Muscle of leg (tissue), 3 donors: ENCODE measurements at regions not wholly inside any gene's neighbourhood (a gene's known extent, or its start where the extent isn't known, plus 50 kb on each side); places are given as distances from the start of the nearest gene placed in this dataset.

Experiments
- DNase-seq: peaks from one replicate; pipeline ENCODE4 v3.0.0; 2013
- H3K27ac ChIP-seq: one replicate; pipeline ENCODE4 v1.5.1; 2013; ENCODE audit warnings: mild to moderate bottlenecking, low read length, control low read depth
- H3K27me3 ChIP-seq: one replicate; pipeline ENCODE4 v1.6.1; 2013; ENCODE audit warnings: low read length; ENCODE audit not compliant: control insufficient read depth, insufficient read depth
- H3K36me3 ChIP-seq: one replicate; pipeline ENCODE4 v1.6.1; 2013; ENCODE audit warnings: low read length; ENCODE audit not compliant: control insufficient read depth, insufficient read depth
- H3K4me1 ChIP-seq: one replicate; pipeline ENCODE4 v1.6.1; 2013; ENCODE audit warnings: low read length; ENCODE audit not compliant: control insufficient read depth, insufficient read depth
- H3K4me3 ChIP-seq: one replicate; pipeline ENCODE4 v1.5.1; 2013; ENCODE audit warnings: low read length, control low read depth
- H3K9me3 ChIP-seq: replicated peaks from 2 replicates; pipeline ENCODE4 v1.6.1; 2013; ENCODE audit warnings: low read depth, low read length; ENCODE audit not compliant: control insufficient read depth
- WGBS: methylation state at CpG from one replicate; pipeline ENCODE4 v1.1.5; 2013; ENCODE audit warnings: missing lambda C conversion rate; ENCODE audit not compliant: insufficient coverage; 5-methylcytosine and 5-hydroxymethylcytosine counted together

DNA sequence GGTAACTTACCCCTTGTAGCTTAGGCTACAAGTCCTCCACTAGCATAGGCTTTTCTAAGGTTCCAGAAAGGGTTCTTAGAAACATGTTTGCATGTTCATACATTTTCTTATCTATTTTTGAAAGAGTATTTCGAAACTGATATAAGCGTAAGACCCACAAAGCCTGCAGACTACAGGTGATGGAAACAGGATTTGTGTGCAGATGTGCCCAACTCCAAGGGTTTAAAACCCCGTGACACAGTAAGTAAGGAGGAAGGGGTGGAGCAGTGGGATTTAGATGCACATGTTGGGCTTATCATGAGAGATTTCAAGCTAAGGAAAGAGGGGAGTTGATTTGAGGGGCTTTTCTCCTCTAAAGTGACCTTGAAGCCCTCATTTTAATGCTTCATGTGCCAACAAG is 164.7 kb downstream of the LTN1 start:
- WGBS = 61% methylated on average over 2 of the region's 3 CpGs
- H3K9me3 ChIP-seq = no peaks in the 10 kb centered on the region
- no peaks in the 10 kb centered on the region for H3K36me3 ChIP-seq
- no peaks in the 10 kb centered on the region for H3K27me3 ChIP-seq
- H3K4me3 ChIP-seq = no peak overlapping the region
- no peak for DNase-seq
- peaks cover under 1% of the 10 kb centered on the region for H3K4me1 ChIP-seq
- H3K27ac ChIP-seq = no peak overlapping the region

DNA sequence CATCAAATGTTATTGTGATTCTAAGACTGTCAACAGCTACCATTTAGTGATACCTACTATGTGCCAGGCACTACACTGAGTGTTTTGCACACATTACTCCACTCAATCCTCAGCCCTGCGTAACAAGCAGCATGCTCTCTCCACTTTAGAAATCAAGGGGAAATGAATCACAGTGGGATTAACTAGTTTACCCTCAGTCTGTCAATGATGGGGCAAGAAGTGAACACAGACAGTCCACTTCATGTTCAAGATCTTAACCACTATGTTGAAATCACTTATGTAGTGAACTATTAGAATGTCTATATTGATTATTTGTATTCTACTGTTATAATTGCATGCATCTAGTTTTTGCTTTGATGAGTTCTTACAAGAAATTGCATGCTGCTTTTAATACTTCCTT is 165.3 kb downstream of the LTN1 start:
- Histone ChIP-seq H3K36me3 (no peaks in the 10 kb centered on the region), H3K9me3 (no peaks in the 10 kb centered on the region), H3K4me1 (peaks cover 2% of the 10 kb centered on the region), H3K27me3 (no peaks in the 10 kb centered on the region), H3K4me3 (no peak overlapping the region), H3K27ac (no peak overlapping the region)
- WGBS = no CpG with 5 or more reads among the region's 1 CpG
- no peak for DNase-seq

DNA sequence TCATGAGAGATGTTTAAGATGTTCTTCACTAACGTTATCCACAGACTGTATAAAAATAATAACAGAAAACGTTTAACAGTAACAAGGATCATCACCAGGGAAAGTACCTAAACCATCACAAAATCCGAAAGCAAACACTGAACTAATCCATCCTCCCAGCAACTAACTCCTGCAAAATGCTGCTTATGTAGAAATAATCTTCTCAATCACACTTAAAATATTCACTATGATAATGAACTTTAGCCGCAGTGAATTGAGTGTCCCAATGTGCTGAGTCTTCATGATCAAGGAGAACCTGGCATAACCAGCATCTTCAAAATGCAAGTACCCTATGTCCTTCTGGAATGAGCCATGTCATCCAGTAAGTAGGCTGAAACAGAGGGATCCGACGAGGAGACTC is 166.1 kb downstream of the LTN1 start:
- no peaks in the 10 kb centered on the region for H3K9me3 ChIP-seq
- no peak overlapping the region for H3K27ac ChIP-seq
- H3K36me3 ChIP-seq = no peaks in the 10 kb centered on the region
- H3K27me3 ChIP-seq = no peaks in the 10 kb centered on the region
- DNase-seq = no peak
- WGBS = 92% methylated on average over 2 of the region's 6 CpGs
- H3K4me1 ChIP-seq = peaks cover 2% of the 10 kb centered on the region
- H3K4me3 ChIP-seq = no peak overlapping the region

DNA sequence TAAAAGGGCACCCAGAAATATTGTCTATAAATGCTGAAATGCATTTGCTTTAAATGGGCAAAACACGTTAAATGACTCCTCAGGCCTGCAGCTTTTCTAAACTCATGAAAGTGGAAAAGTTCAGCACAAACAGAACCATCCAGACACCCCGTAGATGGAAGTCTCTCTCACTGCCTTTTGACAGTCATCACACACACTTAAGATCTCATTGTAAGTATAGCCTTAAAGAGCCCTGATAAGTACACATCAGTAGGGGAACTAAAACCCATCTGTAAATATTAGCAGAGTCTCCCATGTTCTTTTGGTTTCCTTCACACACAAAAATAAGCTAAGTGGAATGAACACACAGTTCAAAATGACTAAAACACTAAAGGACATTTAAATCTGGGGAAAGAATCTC is 166.7 kb downstream of the LTN1 start:
- no peak for DNase-seq
- Histone ChIP-seq H3K9me3 (no peaks in the 10 kb centered on the region), H3K4me1 (peaks cover 2% of the 10 kb centered on the region), H3K36me3 (no peaks in the 10 kb centered on the region), H3K27ac (no peak overlapping the region), H3K27me3 (no peaks in the 10 kb centered on the region), H3K4me3 (no peak overlapping the region)
- WGBS = no CpG with 5 or more reads among the region's 2 CpGs

DNA sequence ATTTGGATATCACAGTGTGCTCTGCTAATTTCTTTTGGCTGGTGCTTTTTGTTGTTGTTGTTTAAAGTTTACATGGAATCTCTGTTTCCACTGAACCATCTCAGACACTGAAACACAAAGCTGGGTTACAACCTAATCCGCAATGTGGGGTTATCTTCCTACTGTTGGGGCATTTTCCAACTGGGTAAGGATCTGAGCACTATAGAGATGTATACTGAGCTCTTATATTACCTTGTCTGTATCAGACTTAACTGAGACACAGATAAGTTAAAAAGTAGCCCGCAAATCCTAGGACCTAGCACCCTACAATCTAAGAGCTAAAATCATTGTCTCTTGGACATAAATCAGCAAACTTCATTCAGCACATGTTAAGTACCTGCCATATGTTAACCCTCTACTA is 169.2 kb downstream of the LTN1 start:
- Histone ChIP-seq H3K27ac (no peak overlapping the region), H3K4me1 (peaks cover 2% of the 10 kb centered on the region), H3K9me3 (no peaks in the 10 kb centered on the region), H3K27me3 (no peaks in the 10 kb centered on the region), H3K36me3 (no peaks in the 10 kb centered on the region), H3K4me3 (no peak overlapping the region)
- no CpG with 5 or more reads among the region's 2 CpGs for whole genome bisulfite sequencing
- DNase-seq = no peak

DNA sequence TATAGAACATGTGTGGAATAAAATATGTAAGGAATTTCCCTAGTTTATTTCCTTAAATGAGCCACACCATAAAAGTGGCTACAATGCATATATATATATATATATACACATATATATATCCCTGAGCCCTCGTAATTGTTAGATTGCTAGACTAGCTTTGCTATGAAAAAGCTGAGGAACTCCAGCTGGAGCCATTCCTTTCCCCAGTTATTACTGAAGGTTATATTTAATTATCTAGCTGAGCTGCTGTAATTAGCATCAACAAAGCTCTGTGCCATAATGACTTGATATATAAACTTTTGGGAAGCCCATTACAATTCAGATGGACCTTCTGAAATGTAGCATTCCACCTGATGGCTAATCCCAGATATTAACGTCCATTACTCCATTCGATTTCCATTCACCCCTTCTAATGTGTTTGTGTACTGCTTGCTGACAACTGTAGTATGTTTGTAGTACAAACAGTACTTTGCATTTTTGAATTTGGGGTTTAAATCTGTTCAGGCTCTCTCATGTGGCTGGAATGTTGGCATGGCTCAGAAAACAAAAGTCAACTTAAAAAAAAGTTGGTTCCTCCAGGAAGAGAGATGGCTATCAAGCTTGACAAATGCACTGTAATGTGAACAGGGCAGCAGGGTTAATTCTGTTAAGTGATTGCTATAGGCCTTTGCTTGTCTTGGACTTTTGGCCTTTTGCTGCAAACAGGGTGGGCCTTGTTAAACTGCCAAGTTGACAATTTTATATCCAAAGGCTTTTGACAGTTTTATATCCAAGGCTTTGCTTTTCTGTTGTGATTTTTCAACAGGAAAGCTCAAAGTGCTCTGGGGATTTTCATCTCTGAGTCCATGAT is 170.0 kb downstream of the LTN1 start:
- H3K4me3 ChIP-seq = no peak overlapping the region
- no peaks in the 10 kb centered on the region for H3K27me3 ChIP-seq
- H3K36me3 ChIP-seq = no peaks in the 10 kb centered on the region
- H3K9me3 ChIP-seq = no peaks in the 10 kb centered on the region
- H3K4me1 ChIP-seq = peaks cover 2% of the 10 kb centered on the region
- no peak overlapping the region for H3K27ac ChIP-seq
- WGBS = no CpG with 5 or more reads among the region's 3 CpGs
- DNase-seq = peak; percentile 68

DNA sequence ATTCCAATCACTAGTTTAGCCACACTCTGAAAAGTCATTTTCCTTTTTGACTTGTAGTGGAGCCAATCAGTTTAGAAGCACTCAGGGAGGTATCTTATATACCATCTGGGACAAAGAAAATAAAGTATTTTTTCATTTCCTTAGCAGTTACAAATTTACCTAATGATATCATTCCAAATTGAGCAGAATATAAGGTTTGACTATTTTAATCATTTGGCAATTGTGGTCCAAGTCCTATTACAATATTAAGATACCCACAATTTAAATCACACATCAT is 170.6 kb downstream of the LTN1 start:
- DNase-seq = peak; percentile 19
- H3K36me3 ChIP-seq = no peaks in the 10 kb centered on the region
- H3K9me3 ChIP-seq = no peaks in the 10 kb centered on the region
- no peak overlapping the region for H3K4me3 ChIP-seq
- H3K4me1 ChIP-seq = peaks cover 2% of the 10 kb centered on the region
- H3K27ac ChIP-seq = no peak overlapping the region
- H3K27me3 ChIP-seq = no peaks in the 10 kb centered on the region

DNA sequence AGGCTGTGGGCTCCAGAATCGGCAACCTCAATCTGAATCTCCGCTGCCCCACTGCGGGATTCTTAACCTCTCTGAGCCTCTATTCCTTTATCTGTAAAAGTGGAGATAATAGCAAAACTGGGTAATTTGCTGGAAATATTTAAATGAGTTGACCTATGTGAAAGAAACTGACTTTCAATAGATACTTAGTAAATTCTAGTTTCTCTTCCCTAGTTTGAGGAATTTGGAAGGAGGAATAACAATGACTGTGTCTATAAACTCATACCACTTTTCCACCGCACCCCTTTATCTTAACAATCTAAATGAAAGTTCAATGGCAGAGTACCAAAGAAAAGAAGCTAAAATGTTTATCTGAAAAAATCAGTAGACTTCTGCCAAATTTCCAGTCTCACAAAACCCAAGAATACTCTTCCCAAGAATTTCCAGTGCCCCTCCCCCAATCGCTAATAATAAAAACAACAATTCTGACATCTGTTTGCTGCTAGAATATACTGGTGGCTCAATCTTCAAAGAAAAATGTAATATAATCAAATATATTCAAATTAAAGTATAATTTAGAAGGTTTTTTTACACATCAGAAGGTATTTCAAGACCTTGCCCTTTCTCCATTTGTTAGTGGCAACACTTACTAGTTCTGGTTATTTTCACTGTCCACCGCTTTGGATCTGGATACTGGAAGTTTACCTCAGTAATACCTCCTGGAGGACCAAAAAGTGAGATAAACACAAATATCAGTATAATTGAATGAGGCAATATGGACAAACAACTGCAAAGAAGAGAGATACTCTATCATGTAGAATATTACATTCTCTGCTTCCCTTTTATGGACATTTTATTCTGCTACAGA is 171.2 kb downstream of the LTN1 start:
- Histone ChIP-seq H3K27me3 (no peaks in the 10 kb centered on the region), H3K27ac (no peak overlapping the region), H3K4me1 (peaks cover 2% of the 10 kb centered on the region), H3K4me3 (no peak overlapping the region), H3K9me3 (no peaks in the 10 kb centered on the region), H3K36me3 (no peaks in the 10 kb centered on the region)
- DNase-seq = peak; percentile 47
- WGBS = no CpG with 5 or more reads among the region's 6 CpGs

DNA sequence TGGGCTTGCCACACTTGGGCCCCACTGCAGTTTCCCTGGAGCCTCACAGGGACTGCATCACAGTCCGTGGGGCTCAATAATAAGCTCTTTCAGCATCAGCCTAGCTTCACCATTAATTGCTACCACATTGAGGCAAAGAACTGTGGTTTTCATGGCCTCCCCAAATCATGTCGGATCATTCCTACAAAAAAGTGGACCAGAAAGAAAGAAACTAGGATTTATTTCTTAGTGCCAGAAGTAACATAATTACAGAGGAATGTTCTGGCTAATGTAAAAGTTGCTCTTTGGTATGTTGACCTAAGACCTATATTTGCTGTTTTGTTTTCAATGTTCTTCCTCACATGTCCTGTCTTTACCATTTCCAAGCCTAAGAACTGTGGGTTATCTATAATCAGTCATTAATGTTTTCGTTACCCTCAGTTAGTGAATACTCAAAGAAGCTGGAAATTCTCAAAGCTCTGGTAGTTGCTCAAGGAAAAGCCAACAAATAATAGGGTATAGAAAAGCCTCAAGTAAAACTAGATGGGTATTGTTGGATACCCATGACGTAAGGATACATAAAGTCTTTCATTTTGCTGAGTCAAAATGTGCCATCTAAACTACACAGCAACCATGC is 173.9 kb downstream of the LTN1 start:
- Histone ChIP-seq H3K27me3 (no peaks in the 10 kb centered on the region), H3K27ac (no peak overlapping the region)
- WGBS = no CpG with 5 or more reads among the region's 4 CpGs

DNA sequence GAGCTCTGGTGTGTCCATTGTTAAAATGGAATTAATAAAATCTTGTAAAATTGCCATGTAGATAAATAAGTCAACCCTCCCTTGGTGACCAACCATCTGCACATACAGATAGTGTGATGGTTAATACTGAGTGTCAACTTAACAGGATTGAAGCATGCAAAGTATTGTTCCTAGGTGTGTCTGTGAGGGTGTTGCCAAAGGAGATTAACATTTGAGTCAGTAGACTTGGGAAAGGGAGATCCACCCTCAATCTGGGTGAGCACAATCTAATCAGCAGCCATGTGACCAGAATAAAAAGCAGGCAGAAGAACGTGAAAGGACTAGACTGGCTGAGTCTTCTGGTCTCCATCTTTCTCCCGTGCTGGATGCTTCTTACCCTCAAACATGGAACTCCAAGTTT is 174.8 kb downstream of the LTN1 start:
- peaks cover under 1% of the 10 kb centered on the region for H3K4me1 ChIP-seq
- no peak overlapping the region for H3K4me3 ChIP-seq
- H3K27ac ChIP-seq = no peak overlapping the region
- WGBS = 94% methylated on average over 2 of the region's 2 CpGs
- no peaks in the 10 kb centered on the region for H3K27me3 ChIP-seq
- DNase-seq = no peak
- no peaks in the 10 kb centered on the region for H3K36me3 ChIP-seq
- peaks cover 3% of the 10 kb centered on the region for H3K9me3 ChIP-seq

More for the DNA sequence above, 173.9 kb downstream of the LTN1 start:
- Histone ChIP-seq H3K4me1 (peaks cover 2% of the 10 kb centered on the region), H3K36me3 (no peaks in the 10 kb centered on the region), H3K9me3 (peaks cover 3% of the 10 kb centered on the region), H3K4me3 (no peak overlapping the region)
- no peak for DNase-seq
